ENCODE measurements at regions not wholly inside any gene's neighbourhood (a gene's known extent, or its start where the extent isn't known, plus 50 kb on each side); places are given as distances from the start of the nearest gene placed in this dataset.

DNA sequence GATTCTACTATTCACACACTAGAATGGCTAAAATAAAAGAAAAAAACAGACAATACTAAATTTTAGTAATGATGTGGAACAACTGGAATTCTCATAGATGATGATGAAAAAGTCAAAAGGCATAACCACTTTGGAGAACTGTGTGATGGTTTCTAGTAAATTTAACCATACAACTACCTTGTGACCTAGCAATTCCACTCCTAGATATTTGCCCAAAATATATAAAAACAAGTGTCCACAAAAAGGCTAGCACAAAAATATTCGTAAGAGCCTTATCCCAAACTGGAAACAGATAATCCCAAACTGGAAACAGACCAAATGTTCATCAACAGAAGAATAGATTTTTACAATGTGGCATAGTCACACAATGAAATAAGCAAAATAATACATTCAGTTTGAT, 67.9 kb upstream of the PGBD5 start:
- TF ChIP-seq, protein P1, sequence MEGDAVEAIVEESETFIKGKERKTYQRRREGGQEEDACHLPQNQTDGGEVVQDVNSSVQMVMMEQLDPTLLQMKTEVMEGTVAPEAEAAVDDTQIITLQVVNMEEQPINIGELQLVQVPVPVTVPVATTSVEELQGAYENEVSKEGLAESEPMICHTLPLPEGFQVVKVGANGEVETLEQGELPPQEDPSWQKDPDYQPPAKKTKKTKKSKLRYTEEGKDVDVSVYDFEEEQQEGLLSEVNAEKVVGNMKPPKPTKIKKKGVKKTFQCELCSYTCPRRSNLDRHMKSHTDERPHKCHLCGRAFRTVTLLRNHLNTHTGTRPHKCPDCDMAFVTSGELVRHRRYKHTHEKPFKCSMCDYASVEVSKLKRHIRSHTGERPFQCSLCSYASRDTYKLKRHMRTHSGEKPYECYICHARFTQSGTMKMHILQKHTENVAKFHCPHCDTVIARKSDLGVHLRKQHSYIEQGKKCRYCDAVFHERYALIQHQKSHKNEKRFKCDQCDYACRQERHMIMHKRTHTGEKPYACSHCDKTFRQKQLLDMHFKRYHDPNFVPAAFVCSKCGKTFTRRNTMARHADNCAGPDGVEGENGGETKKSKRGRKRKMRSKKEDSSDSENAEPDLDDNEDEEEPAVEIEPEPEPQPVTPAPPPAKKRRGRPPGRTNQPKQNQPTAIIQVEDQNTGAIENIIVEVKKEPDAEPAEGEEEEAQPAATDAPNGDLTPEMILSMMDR (conservative IDR thresholded peaks at IDR 0.05; ENCODE audit: low read depth, low read length), result no peak
- no peak for TF ChIP-seq EZH2 (IDR thresholded peaks at IDR 0.05; ENCODE audit: borderline replicate concordance, low read depth, low read length, poor library complexity, severe bottlenecking)

Data from A673 (cell line).